H4 (cell line): ENCODE measurements at regions not wholly inside any gene's neighbourhood (a gene's known extent, or its start where the extent isn't known, plus 50 kb on each side); places are given as distances from the start of the nearest gene placed in this dataset.
A peak's percentile ranks its signal among the peaks of the same experiment; 100 is the strongest.
"Not testable (repeated sequence)": the region's sequence is repeated elsewhere in the genome, so short reads cannot be mapped to it uniquely, and the experiment has no call there.

Source experiments
- DNase-seq: peaks from one replicate; pipeline ENCODE4 v3.0.0-alpha.2; 2015; ENCODE audit warnings: low spot score

DNA sequence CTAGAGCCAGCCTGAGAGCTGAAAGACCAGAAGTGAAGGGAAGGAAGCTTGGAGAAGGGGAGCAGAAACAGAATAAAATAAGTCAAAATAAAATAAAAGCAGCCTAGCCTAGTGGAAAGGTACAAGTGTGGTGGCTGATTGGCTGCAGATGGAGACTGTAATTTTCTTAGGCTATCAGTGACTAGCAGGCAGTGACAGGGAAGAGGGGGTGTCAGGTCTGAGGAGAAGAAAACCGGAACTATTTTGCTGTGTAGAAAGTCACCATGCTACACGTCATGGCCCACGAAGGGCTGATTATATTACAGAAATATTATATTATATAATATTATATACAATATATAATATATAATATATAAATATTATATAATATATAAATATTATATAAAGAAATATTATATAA, 98.1 kb upstream of the TAF11L2 start:
- DNase-seq: no peak

DNA sequence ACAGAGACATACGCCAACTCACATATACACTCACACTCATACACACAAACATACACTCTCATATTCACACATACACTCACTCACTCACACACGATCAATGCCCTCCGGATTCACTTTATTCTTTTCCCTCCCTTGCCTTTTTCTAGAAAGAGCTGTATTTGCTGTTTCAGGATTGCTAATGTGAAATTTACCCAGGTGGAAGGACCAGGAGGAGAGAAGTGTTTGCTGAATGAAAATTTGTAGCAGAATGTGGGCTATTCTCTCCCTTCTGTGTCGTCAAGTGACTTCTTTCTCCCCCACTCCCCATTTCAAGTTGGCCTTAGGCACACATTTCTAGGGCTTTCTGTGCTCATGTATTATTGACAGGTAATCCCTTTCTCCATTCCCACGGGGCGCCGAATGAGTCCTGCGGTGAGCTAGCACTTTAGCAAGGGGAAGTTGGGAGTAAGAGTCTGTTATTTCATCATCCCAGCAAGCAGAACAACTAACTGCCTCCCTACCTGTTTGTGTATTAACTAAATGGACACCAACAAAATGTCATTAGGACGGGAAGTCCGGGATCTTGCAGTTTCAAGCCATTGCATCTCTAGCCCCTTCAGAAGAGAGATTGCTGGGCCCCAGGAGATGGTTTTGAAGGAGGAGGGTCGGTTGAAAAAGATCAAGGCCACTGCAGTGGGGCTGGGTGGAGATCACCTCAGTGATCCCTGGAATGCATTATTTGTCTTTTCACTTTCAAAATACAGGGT, 97.1 kb upstream of the TAF11L2 start:
- DNase-seq: no peak

- DNase-seq: no peak
Observed at GRCh38 chr5:17401470-17402288, 96.4 kb upstream of the TAF11L2 start.

- no peak for DNase-seq
Observed at GRCh38 chr5:17402289-17403121, 95.5 kb upstream of the TAF11L2 start.

- no peak for DNase-seq
Observed at GRCh38 chr5:17403695-17404490, 94.1 kb upstream of the TAF11L2 start.

DNA sequence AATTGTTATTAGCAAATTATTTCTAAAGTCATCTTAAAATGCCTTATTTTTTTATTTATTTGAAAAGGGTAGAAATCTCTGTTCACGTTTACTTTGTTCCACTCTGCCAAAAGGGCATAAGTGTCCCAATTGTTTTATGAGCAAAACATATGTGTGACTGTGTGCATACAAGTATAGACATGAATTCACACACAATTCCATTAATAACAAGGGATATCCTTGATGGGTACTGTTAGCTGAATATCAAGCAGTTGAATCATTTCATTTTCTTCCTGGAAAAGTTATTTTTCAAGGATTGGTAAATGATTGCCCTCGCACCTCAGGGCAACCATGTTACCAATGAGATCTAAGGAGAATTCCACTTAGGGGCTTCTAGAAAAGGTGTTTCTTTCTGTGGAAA, 92.1 kb upstream of the TAF11L2 start:
- no peak for DNase-seq

- no peak for DNase-seq
Observed at GRCh38 chr5:17406423-17406838, 91.6 kb upstream of the TAF11L2 start.

DNA sequence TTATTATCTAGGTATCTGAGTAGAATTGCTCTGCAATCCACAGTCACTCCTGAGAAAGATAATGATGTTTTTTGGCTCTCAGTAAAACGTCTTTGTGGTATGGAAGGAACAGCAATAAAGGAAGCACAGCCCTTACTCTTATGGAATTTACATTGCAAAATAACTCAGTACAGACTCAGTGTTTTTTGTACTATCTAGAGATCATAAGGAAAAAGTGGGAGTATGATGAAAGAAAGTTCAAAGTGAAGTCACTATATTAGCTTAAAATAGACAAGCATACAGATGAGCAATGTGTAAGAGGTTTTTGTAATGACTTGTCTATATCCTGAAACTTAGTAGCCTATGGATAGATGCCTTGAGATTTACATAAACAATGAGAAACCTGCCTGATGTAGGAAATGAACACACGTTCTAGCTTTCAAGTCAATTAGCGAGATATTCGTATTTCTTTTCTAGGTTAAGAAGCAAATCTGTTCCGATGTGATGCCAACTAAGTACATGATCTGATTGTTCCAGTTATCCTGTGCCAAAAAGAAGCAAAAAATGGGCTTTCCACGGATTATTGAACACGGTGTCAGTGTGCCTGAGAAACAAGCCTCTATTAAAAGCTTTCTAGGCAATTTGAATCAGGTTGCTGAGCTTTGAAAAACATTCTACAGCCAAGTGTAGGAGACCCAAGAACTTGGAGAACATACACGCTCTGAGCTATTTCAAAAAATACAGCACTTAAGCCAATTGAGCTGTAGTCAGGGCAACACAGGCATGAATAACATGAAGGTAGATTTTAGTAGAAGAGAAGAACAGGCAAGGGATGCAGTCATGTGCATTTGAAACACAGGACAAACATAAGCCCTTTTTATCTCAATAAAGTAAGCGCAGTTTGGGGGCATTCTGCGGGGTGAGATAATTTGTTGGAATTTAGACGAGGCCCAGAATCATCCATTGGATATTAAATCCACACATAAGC, 86.3 kb upstream of the TAF11L2 start:
- no peak for DNase-seq

DNA sequence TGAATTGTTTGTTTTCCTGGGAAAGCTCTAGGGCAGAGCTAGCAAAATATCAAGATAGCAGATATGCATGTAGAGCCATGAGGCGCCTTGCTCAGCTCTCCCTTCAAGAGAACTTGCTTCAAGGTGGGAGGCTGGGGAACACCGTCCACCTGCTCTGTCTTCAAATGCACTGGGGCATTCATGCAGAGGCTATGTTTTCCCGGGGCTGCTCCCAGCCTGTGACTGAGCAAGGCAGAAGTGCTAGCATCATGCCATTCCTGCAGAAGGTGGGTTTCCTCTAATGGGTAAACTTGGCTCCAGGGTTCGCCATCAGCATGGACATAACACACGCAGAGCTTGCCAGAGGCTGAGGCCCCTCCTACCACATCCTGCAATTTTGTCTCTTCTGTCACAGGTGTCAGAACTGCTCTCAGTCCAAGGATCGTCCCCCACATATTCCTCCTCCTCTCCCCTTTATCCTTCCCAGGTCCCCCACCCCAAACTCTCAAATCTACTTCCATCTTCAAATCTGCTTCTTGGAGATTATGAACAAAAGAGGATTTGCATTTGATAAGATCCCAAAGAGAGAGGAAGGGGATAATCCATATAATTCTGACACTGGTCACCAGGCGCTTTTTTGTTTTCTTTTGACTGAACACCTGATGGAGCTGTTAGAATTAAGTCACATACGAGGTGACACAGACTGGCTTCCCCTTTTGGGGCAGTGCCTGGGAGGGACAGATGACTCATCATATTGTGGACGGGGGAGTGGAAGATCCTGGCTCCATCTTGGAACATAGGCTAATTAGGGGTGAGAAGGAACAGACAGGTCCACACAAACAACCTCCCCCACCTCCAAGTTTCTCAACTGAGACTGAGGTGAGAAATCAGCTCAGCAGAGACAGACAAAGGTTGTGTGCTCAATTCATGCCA, 85.0 kb upstream of the TAF11L2 start:
- DNase-seq: peak; percentile 60

DNA sequence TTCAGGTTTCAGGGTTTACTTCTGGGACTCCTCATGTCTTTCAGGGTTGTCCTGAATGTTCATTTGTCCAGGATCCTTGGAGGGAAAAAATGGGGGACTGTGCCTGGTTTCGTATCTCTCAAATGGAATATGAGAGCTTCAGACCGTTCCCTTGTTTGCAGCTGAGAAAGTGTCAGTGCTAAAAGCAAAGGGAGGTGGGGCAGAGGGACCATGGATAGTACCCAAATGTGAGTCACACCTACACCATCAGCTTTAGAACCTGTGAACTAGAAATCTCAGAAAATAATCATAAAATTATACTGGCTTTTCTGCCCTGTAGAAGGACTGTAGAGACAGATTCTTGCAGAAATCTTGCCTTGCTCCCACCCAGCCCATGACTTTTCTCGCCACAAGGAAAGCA, 84.3 kb upstream of the TAF11L2 start:
- no peak for DNase-seq

GRCh38 chr5:17415321-17415758, 82.7 kb upstream of the TAF11L2 start:
- no peak for DNase-seq

- not testable (repeated sequence) for DNase-seq
Observed at GRCh38 chr5:17416374-17416773, 81.7 kb upstream of the TAF11L2 start.

DNA sequence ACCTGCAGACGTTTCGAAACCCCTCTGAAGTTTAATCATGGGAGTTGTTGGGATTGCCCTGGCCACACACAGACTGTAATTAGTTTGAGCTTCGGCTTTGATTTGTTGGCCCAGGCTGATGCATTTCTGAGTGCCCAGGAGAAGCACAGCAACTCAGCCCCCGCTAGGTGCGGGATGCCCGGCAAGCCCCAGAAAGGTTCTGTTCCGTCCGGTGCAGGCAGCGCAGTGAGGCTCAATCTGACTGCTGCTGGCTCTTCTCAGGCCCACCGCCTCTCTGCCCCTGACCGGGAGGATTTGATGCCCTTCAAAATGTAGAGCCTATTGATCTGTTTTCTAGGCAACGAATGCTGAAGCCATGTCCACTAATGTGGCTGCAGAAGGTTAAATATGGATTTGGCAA, 73.4 kb upstream of the TAF11L2 start:
- no peak for DNase-seq

DNA sequence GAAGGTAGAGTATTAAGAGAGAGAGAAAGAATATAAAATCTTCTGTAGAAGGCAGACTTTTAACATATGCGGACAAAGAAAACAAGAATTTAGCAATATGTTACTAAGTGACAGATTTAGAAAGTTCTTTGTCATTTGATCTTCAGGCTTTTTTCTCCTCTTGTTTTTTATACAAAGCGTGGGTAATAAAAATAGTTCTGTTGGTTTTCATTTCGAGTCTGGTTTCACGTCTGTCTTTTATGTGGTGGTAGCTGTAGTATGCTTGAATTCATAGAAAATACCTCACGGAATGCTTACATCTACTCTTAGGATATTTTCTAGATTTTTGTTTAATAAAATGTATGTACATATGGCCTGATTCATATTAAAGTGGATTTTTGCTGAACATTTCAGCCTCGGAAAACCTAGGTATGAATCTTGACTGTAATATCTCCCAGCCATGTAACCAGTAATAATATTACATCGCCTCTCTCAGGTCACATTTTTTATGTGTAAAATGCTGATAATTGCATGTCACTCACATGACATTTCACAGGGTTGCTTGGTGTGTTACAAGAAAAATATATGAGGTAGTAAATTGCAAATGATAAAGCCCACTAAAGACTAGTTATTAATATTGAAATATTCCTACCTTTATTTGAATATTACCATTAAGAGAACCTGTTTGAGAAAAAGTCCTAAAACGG, 72.5 kb upstream of the TAF11L2 start:
- DNase-seq: no peak

DNA sequence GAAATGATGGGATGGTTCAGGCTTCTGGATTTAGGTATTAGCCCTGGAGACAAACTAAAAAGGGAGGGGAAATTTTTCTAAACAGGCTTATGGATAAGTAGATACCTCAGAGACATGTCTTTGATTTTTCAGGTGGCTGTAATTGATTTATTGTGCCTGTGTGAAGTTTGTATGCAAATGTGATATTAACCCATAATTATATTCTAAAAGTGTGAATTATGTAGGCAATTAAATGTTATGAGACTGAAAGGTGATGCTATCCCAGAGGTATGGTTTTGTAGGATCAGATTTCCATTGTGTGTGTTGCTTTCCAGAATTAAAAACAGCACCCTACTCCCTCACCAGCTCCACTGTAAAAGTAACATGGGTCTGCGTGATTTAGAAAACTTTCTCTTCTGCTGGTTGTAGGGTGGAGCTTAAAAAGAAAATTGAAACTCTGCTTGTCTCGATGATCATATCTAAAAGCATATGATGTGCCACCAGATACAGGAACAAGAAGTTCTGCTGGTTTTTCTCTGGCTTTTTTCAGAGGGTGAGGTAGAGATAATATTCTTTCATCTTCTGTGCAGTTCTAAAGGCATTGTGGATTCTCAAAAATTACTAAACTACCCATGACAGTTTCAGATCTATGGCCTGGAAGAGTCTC, 71.8 kb upstream of the TAF11L2 start:
- DNase-seq: no peak

DNA sequence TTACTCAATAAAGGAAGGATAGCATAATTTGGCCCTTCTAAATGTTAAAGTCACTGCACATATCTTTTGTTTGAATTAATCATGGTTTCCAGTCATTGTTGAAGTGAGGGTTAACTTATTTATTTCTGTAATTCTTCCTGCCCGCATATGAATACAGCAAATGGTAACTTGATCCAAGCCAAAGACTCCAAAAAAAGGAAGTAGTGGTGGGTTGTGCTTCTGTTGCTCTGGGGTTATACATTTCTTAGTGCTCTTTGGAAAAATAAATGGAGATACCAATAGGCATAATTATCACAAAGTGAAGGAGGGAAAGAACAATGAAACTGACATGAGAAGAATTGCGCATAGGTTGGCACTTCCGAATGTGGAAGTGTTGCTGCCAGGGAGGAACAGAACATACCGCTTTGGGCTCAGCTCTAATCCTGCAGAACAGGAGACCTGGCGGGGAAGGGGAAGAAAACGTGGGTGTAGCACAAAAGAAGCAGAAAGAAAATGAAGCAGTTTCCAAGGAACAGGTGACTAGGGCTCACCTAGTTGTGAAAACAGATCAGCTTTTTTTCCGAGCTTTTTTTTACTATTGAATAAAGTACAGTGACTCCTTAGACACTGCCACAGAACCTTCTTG, 69.7 kb upstream of the TAF11L2 start:
- DNase-seq: no peak

DNA sequence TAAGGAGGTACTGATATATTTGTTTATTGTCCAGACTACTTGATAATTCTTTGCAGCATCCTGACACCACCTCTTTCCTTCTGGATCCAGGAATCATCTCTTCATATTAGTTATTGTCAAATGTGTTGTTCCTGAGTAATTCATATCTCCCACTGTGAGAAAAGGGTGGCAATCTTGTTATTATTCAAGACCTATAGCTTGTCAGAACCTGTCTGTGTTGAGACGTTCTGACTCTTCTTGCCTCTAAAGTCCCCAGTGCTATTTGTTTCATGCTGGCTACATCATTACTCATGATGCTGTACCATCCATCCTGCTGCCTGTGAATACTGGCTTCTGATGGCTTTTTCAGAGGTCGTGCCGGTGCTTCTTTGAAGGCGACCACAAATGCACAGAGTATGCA, 68.7 kb upstream of the TAF11L2 start:
- no peak for DNase-seq

- no peak for DNase-seq
Observed at GRCh38 chr5:17430241-17430640, 67.8 kb upstream of the TAF11L2 start.
